Spleen (tissue), 11 donors: ENCODE measurements at regions not wholly inside any gene's neighbourhood (a gene's known extent, or its start where the extent isn't known, plus 50 kb on each side); places are given as distances from the start of the nearest gene placed in this dataset.
A peak's percentile ranks its signal among the peaks of the same experiment; 100 is the strongest.

Source experiments
- DNase-seq: peaks from one replicate; pipeline ENCODE4 v3.0.0-alpha.2; 2020
- H3K27ac ChIP-seq, 8 donors: fragments of 200-600 bp; sonication (generic) in 7 of 8; 1 replicate in 4 of 8; 2 replicates in 4 of 8; pipeline versions ENCODE4 v1.5.0 to v1.8.0; 2016 to 2021; ENCODE audit warnings: inconsistent platforms in 4 of 8, mild to moderate bottlenecking in 4 of 8, moderate library complexity in 1 of 8
- H3K27me3 ChIP-seq, 7 donors: fragments of 200-600 bp; sonication (generic) in 6 of 7; replicated peaks in 1 of 7; 1 replicate in 4 of 7; 2 replicates in 3 of 7; pipeline versions ENCODE4 v1.5.0 to v1.8.0; 2016 to 2021; ENCODE audit warnings: inconsistent platforms in 3 of 7, mild to moderate bottlenecking in 1 of 7
- H3K36me3 ChIP-seq, 6 donors: fragments of 200-600 bp; sonication (generic) in 5 of 6; 1 replicate in 4 of 6; 2 replicates in 2 of 6; pipeline versions ENCODE4 v1.5.0 to v1.8.0; 2016 to 2021; ENCODE audit warnings: inconsistent platforms in 2 of 6
- H3K4me1 ChIP-seq, 6 donors: fragments of 200-600 bp; sonication (generic) in 5 of 6; 1 replicate in 3 of 6; 2 replicates in 3 of 6; pipeline versions ENCODE4 v1.5.0 to v1.8.0; 2016 to 2021; ENCODE audit warnings: inconsistent platforms in 3 of 6
- H3K4me3 ChIP-seq, 8 donors: fragments of 200-600 bp; sonication (generic) in 7 of 8; 1 replicate in 4 of 8; 2 replicates in 4 of 8; pipeline versions ENCODE4 v1.5.0 to v1.8.0; 2016 to 2021; ENCODE audit warnings: inconsistent platforms in 4 of 8, mild to moderate bottlenecking in 4 of 8, moderate library complexity in 2 of 8
- H3K9me3 ChIP-seq, 8 donors: fragments of 200-600 bp; sonication (generic) in 7 of 8; 1 replicate in 4 of 8; 2 replicates in 4 of 8; pipeline versions ENCODE4 v1.5.0 to v1.8.0; 2016 to 2021; ENCODE audit warnings: inconsistent platforms in 4 of 8
- POLR2A ChIP-seq, 3 donors: fragments of 450-650 bp; IDR thresholded peaks; one replicate each; pipeline ENCODE4 v1.5.1; 2017; ENCODE audit warnings: antibody characterized with exemption in 3 of 3, mild to moderate bottlenecking in 1 of 3
- POLR2AphosphoS5 ChIP-seq, 3 donors: sonication (generic); formaldehyde crosslinking; IDR thresholded peaks; one replicate each; pipeline ENCODE4 v1.5.1; 2017; ENCODE audit warnings: antibody characterized with exemption in 3 of 3
- WGBS, 5 donors: extraction: QIAGEN DNeasy Blood & Tissue Kit in 3 of 5; methylation state at CpG; one replicate each; pipeline versions ENCODE4 v1.1.5 to v1.1.7; 2013 to 2018; 5-methylcytosine and 5-hydroxymethylcytosine counted together
- intact Hi-C: fragments of 100-400 bp; cut with DNase I; formaldehyde crosslinking; loops from one replicate; pipeline ENCODE4 v1.15.0; 2023; ENCODE audit warnings: low total_unique reads
- TF ChIP-seq, protein P1 (sequence below), 11 experiments: fragments of 200-600 bp in 7 of 11; fragments of 450-650 bp in 4 of 11; sonication (generic) in 4 of 11; IDR thresholded peaks in 8 of 11; conservative IDR thresholded peaks in 3 of 11; 1 replicate in 7 of 11; 2 replicates in 4 of 11; pipeline versions ENCODE4 v1.4.0 to v1.8.0; 2016 to 2021; ENCODE audit warnings: antibody characterized with exemption in 11 of 11, inconsistent platforms in 4 of 11, mild to moderate bottlenecking in 1 of 11
- donor health status: healthy with polysubstance abuse.
- donor health status: DM: no; HTN: no; CAD: no; lungs with moderate emphysema.
- donor health status: DM: no; HTN: no; CAD: no.
- donor health status: Bipolar disorder and iron deficiency.
- donor health status: healthy.
- donor health status: DM: no; HTN: no; CAD: no.
- donor health status: DM: yes; HTN: yes; CAD: no.

DNA sequence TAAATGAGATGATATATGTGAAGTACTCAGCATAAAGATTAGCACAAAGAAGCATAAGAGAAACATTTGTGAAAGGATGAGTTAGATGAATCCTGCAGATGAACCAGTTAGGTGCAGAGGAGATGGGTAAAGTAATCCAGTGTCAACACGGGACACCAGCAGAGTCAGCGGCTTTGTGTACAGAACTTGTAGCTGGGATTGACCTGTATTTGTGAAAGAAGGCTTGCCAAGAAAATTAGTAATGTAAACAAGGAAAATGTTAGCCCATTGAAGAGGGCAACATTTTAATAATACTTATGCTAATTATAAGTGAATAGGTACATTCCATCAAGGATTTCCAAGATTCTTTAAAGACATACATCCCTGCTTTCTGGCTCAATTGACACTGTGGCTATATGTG lies 255.7 kb downstream of the PTEN start:
- WGBS, 5 donors: 92 to 99% (median 96%) methylated on average over 2 of the region's 2 CpGs

DNA sequence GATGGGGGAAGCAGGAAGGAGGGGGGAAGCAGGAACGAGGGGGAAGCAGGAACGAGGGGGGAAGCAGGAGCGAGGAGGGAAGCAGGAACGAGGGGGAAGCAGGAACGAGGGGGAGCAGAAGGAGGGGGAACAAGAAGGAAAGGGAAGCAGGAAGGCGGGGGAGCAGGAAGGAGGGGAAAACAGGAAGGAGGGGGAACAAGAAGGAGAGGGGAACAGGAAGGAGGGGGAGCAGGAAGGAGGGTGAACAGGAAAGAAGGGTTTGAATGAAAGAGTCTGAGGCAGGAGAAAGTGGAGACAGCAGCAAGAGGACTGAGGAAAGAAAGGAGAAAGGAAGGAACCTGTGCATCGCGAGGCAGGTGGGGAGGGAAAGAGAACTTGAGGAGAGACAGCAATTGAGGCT lies 256.6 kb downstream of the PTEN start:
- Histone ChIP-seq H3K36me3 (no peaks in the 10 kb centered on the region), H3K27me3 (no peaks in the 10 kb centered on the region), H3K9me3 (no peaks in the 10 kb centered on the region), H3K4me1 (peaks cover 23 to 62% (median 47%) of the 10 kb centered on the region in 6 donors), H3K4me3 (no peak overlapping the region), H3K27ac (peak overlapping the region in 5 of 8 donors; percentile 39 to 77 (median 70))
- no peak for DNase-seq
- intact Hi-C loops: no loop called here
- 38 to 63% (median 43%) methylated on average over 8 of the region's 8 CpGs for WGBS, 5 donors
- TF ChIP-seq POLR2A (IDR thresholded peaks at IDR 0.05) (no peak), POLR2AphosphoS5 (IDR thresholded peaks at IDR 0.05) (no peak)
- TF ChIP-seq, protein P1, sequence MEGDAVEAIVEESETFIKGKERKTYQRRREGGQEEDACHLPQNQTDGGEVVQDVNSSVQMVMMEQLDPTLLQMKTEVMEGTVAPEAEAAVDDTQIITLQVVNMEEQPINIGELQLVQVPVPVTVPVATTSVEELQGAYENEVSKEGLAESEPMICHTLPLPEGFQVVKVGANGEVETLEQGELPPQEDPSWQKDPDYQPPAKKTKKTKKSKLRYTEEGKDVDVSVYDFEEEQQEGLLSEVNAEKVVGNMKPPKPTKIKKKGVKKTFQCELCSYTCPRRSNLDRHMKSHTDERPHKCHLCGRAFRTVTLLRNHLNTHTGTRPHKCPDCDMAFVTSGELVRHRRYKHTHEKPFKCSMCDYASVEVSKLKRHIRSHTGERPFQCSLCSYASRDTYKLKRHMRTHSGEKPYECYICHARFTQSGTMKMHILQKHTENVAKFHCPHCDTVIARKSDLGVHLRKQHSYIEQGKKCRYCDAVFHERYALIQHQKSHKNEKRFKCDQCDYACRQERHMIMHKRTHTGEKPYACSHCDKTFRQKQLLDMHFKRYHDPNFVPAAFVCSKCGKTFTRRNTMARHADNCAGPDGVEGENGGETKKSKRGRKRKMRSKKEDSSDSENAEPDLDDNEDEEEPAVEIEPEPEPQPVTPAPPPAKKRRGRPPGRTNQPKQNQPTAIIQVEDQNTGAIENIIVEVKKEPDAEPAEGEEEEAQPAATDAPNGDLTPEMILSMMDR (IDR thresholded peaks at IDR 0.05 in 8 of 11, conservative IDR thresholded peaks at IDR 0.05 in 3 of 11): no peak

More for the DNA sequence above, 255.7 kb downstream of the PTEN start:
- no peaks in the 10 kb centered on the region for H3K9me3 ChIP-seq
- TF ChIP-seq POLR2AphosphoS5 (IDR thresholded peaks at IDR 0.05): no peak
- TF ChIP-seq POLR2A (IDR thresholded peaks at IDR 0.05): no peak
- TF ChIP-seq, protein P1 (IDR thresholded peaks at IDR 0.05 in 8 of 11, conservative IDR thresholded peaks at IDR 0.05 in 3 of 11): no peak
- H3K27ac ChIP-seq: peak overlapping the region in 3 of 8 donors; percentile 69 to 77 (median 74)
- no peak overlapping the region for H3K4me3 ChIP-seq
- intact Hi-C loops: no loop called here
- no peaks in the 10 kb centered on the region for H3K36me3 ChIP-seq
- DNase-seq: no peak
- H3K4me1 ChIP-seq: peaks cover 30 to 71% (median 56%) of the 10 kb centered on the region in 6 donors
- H3K27me3 ChIP-seq: no peaks in the 10 kb centered on the region

DNA sequence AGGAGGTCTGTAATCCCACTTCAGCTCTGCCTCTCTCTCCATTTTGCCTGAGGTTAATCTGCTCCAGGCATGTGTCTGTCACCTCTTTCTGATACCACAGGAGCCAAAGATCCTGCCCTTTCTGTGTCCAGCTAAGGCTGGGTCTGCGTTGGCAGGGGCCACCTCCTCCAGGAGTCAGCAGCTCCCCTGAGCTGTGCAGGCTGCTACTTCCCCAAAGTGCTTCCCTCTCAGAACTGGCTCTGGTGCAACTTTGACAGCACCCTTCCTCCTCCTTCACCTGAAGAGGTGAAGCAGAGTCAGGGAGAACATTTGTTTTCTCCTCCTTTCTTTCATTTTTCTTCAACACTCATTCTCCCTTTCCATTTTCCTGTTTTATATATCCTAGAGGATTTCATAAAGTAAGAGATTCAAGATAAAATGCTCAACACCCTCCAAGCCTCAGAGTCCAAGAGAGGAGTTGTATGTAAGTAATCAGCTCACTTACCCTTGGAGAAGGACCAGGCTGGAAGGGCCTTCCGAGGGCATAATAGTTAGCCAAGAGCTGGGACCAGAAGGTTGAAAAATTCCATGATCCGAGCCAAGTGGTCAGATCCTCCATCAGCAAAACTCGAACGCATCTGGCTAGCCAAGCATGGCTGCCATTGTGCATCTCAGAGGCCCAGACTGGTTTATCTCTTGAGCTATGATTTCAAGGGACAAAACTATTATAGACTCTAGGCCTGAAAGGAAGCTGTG lies 257.3 kb downstream of the PTEN start:
- TF ChIP-seq, protein P1 (IDR thresholded peaks at IDR 0.05 in 8 of 11, conservative IDR thresholded peaks at IDR 0.05 in 3 of 11): no peak
- TF ChIP-seq POLR2A (IDR thresholded peaks at IDR 0.05) (no peak), POLR2AphosphoS5 (IDR thresholded peaks at IDR 0.05) (peak in 2 of 3 donors; percentile 30 to 33)
- Histone ChIP-seq H3K36me3 (no peaks in the 10 kb centered on the region), H3K4me1 (peaks cover 23 to 55% (median 45%) of the 10 kb centered on the region in 6 donors), H3K4me3 (no peak overlapping the region), H3K27me3 (no peaks in the 10 kb centered on the region), H3K27ac (peak overlapping the region in 6 of 8 donors; percentile 39 to 77 (median 70)), H3K9me3 (no peaks in the 10 kb centered on the region)
- WGBS, 5 donors: 79 to 87% (median 84%) methylated on average over 5 of the region's 5 CpGs
- DNase-seq: peak; percentile 86
- intact Hi-C loops: no loop called here

DNA sequence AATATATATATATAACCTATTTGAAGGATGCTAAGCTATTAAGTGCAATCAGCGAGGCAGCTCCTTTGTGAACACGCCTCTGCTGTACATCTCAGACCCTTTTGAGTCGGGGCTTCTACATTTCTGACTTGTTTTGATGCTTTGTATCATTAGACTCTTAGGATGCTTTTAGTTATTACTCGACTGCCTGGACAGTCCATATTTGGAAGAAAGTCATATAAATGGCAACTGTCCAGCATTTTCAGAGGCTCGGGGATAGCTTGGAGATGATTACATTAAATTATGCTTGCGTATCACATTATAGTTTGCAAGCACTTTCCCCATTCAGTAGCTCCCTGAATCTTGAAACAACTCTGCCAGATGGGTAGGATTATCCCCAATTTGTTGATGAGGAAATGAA lies 257.9 kb downstream of the PTEN start:
- intact Hi-C loops: no loop called here
- Histone ChIP-seq H3K9me3 (no peaks in the 10 kb centered on the region), H3K4me3 (no peak overlapping the region), H3K27me3 (no peaks in the 10 kb centered on the region), H3K4me1 (peaks cover 23 to 49% (median 40%) of the 10 kb centered on the region in 6 donors), H3K27ac (peak overlapping the region in 1 of 8 donors; percentile 77), H3K36me3 (no peaks in the 10 kb centered on the region)
- WGBS, 5 donors: 92 to 96% (median 94%) methylated on average over 6 of the region's 6 CpGs
- DNase-seq: no peak
- TF ChIP-seq POLR2A (IDR thresholded peaks at IDR 0.05) (no peak), POLR2AphosphoS5 (IDR thresholded peaks at IDR 0.05) (no peak)
- TF ChIP-seq, protein P1 (IDR thresholded peaks at IDR 0.05 in 8 of 11, conservative IDR thresholded peaks at IDR 0.05 in 3 of 11): no peak
